ENCODE measurements at regions not wholly inside any gene's neighbourhood (a gene's known extent, or its start where the extent isn't known, plus 50 kb on each side); places are given as distances from the start of the nearest gene placed in this dataset.

- H4K20me1 ChIP-seq (ENCODE audit: low read length), result no peaks in the 10 kb centered on the region
- peaks cover 2% of the 10 kb centered on the region for H3F3A ChIP-seq (ENCODE audit: low read length, unreplicated experiment)
- no peak overlapping the region for H2AFZ ChIP-seq (ENCODE audit: low read length)
- no peak for DNase-seq
- no peak overlapping the region for H3K4me3 ChIP-seq (ENCODE audit: low read length)
- no peaks in the 10 kb centered on the region for H3K36me3 ChIP-seq (ENCODE audit: low read depth, low read length)
- ChIA-PET CTCF (no interaction called here), POLR2A (ENCODE audit: unreplicated experiment) (no interaction called here)
- H3K79me2 ChIP-seq (ENCODE audit: low read length), result no peaks in the 10 kb centered on the region
- no peaks in the 10 kb centered on the region for H3K9me3 ChIP-seq (ENCODE audit: low read length)
- H3K9ac ChIP-seq (ENCODE audit: low read length), result no peak overlapping the region
- no peaks in the 10 kb centered on the region for H3K9me2 ChIP-seq (replicated peaks; ENCODE audit: low read length)
- TF ChIP-seq EZH2 (IDR thresholded peaks at IDR 0.05; ENCODE audit: low read length, unreplicated experiment) (no peak), EZH2phosphoT487 (IDR thresholded peaks at IDR 0.05; ENCODE audit: borderline replicate concordance, low read length) (no peak)
- TF ChIP-seq, protein P1, sequence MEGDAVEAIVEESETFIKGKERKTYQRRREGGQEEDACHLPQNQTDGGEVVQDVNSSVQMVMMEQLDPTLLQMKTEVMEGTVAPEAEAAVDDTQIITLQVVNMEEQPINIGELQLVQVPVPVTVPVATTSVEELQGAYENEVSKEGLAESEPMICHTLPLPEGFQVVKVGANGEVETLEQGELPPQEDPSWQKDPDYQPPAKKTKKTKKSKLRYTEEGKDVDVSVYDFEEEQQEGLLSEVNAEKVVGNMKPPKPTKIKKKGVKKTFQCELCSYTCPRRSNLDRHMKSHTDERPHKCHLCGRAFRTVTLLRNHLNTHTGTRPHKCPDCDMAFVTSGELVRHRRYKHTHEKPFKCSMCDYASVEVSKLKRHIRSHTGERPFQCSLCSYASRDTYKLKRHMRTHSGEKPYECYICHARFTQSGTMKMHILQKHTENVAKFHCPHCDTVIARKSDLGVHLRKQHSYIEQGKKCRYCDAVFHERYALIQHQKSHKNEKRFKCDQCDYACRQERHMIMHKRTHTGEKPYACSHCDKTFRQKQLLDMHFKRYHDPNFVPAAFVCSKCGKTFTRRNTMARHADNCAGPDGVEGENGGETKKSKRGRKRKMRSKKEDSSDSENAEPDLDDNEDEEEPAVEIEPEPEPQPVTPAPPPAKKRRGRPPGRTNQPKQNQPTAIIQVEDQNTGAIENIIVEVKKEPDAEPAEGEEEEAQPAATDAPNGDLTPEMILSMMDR (conservative IDR thresholded peaks at IDR 0.05; ENCODE audit: low read depth, low read length), result no peak
- intact Hi-C loops (cut with micrococcal nuclease), result no loop called here
- no peaks in the 10 kb centered on the region for H3K27me3 ChIP-seq (ENCODE audit: low read length)
- no TSS peak for BruUV-seq (replicated peaks)
- H3K4me1 ChIP-seq (ENCODE audit: insufficient read depth, low read length), result peaks cover 22% of the 10 kb centered on the region
- H3K4me2 ChIP-seq (ENCODE audit: low read length), result no peak overlapping the region
- no peak for ATAC-seq
- no peak overlapping the region for H3K27ac ChIP-seq (ENCODE audit: low read length)
Measured at GRCh38 chr1:14366091-14367018, 232.1 kb upstream of the KAZN start.

- no TSS peak for BruUV-seq (replicated peaks)
- no peak for TF ChIP-seq EZH2 (IDR thresholded peaks at IDR 0.05; ENCODE audit: low read length, unreplicated experiment)
- no peak for TF ChIP-seq EZH2phosphoT487 (IDR thresholded peaks at IDR 0.05; ENCODE audit: borderline replicate concordance, low read length)
- TF ChIP-seq, protein P1 (conservative IDR thresholded peaks at IDR 0.05; ENCODE audit: low read depth, low read length), result no peak
- intact Hi-C loops (cut with micrococcal nuclease), result no loop called here
- no peaks in the 10 kb centered on the region for H3K79me2 ChIP-seq (ENCODE audit: low read length)
- ATAC-seq, result no peak
- H3K27me3 ChIP-seq (ENCODE audit: low read length), result no peaks in the 10 kb centered on the region
- no peak overlapping the region for H3K4me3 ChIP-seq (ENCODE audit: low read length)
- H3K4me2 ChIP-seq (ENCODE audit: low read length), result no peak overlapping the region
- H3F3A ChIP-seq (ENCODE audit: low read length, unreplicated experiment), result peaks cover 6% of the 10 kb centered on the region
- H2AFZ ChIP-seq (ENCODE audit: low read length), result no peak overlapping the region
- H3K9me2 ChIP-seq (replicated peaks; ENCODE audit: low read length), result no peaks in the 10 kb centered on the region
- ChIA-PET CTCF (no interaction called here), POLR2A (ENCODE audit: unreplicated experiment) (no interaction called here)
- H3K9me3 ChIP-seq (ENCODE audit: low read length), result no peaks in the 10 kb centered on the region
- H3K27ac ChIP-seq (ENCODE audit: low read length), result no peak overlapping the region
- H3K4me1 ChIP-seq (ENCODE audit: insufficient read depth, low read length), result peaks cover 29% of the 10 kb centered on the region
- H4K20me1 ChIP-seq (ENCODE audit: low read length), result no peaks in the 10 kb centered on the region
- DNase-seq, result no peak
- H3K36me3 ChIP-seq (ENCODE audit: low read depth, low read length), result no peaks in the 10 kb centered on the region
- H3K9ac ChIP-seq (ENCODE audit: low read length), result no peak overlapping the region
Measured at GRCh38 chr1:14367451-14367850, 231.0 kb upstream of the KAZN start.
